ENCODE measurements at regions not wholly inside any gene's neighbourhood (a gene's known extent, or its start where the extent isn't known, plus 50 kb on each side); places are given as distances from the start of the nearest gene placed in this dataset.

- Histone ChIP-seq H3K4me3 (ENCODE audit: low read depth, low read length, poor library complexity, severe bottlenecking) (no peak overlapping the region), H3K27me3 (ENCODE audit: insufficient read depth, low read length) (no peaks in the 10 kb centered on the region), H3K27ac (ENCODE audit: low read depth, low read length, poor library complexity, severe bottlenecking) (no peak overlapping the region), H2AFZ (ENCODE audit: low read length) (no peak overlapping the region), H3F3A (ENCODE audit: insufficient read depth, low read length) (no peaks in the 10 kb centered on the region), H3K79me2 (ENCODE audit: insufficient read depth, low read length) (no peaks in the 10 kb centered on the region), H3K9me2 (ENCODE audit: low read depth, low read length) (no peaks in the 10 kb centered on the region), H3K9ac (ENCODE audit: low read length) (no peak overlapping the region), H3K36me3 (ENCODE audit: insufficient read depth, low read length) (no peaks in the 10 kb centered on the region), H4K20me1 (ENCODE audit: insufficient read depth, low read length) (no peaks in the 10 kb centered on the region), H3K9me3 (ENCODE audit: low read length) (0 out of 2 replicates have a peak, but pooled peaks cover 2% of the 10 kb centered on the region), H3K4me2 (ENCODE audit: low read length) (no peak overlapping the region), H3K4me1 (ENCODE audit: insufficient read depth, low read length, severe bottlenecking) (no peaks in the 10 kb centered on the region)
- TF ChIP-seq EZH2 (IDR thresholded peaks at IDR 0.05; ENCODE audit: borderline replicate concordance, low read length) = no peak
- no peak for TF ChIP-seq CTCF (IDR thresholded peaks at IDR 0.05; ENCODE audit: low read length)
These were observed 450.1 kb upstream of the RASGRP1 start for GRCh38 chr15:39014682-39015081.

DNA sequence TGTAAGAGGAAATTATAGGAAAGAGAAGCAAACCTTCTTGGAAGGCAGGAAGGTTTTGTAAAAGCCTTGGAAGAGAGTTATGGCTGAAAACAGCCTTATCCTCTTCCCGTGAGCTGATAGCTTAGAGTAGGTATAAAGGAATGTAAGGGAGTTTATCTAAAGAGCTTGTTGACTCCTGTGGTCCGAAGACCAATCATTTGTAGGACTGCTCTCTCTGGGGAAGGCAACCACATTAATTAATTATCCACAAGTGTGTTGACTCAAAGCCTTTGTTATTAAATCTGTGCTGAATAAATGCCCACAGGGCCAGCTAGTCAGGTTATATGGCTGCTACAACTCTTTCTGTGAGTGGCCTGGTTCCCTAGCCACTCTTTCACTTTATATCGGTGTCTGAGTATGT is 452.1 kb upstream of the RASGRP1 start:
- no peak for TF ChIP-seq CTCF (IDR thresholded peaks at IDR 0.05; ENCODE audit: low read length)
- H2AFZ ChIP-seq (ENCODE audit: low read length) = no peak overlapping the region
- H3K9me2 ChIP-seq (ENCODE audit: low read depth, low read length) = no peaks in the 10 kb centered on the region
- no peaks in the 10 kb centered on the region for H3K9me3 ChIP-seq (ENCODE audit: low read length)
- H4K20me1 ChIP-seq (ENCODE audit: insufficient read depth, low read length) = no peaks in the 10 kb centered on the region
- no peak overlapping the region for H3K9ac ChIP-seq (ENCODE audit: low read length)
- no peaks in the 10 kb centered on the region for H3K79me2 ChIP-seq (ENCODE audit: insufficient read depth, low read length)
- H3K27ac ChIP-seq (ENCODE audit: low read depth, low read length, poor library complexity, severe bottlenecking) = no peak overlapping the region
- no peaks in the 10 kb centered on the region for H3K27me3 ChIP-seq (ENCODE audit: insufficient read depth, low read length)
- H3F3A ChIP-seq (ENCODE audit: insufficient read depth, low read length) = no peaks in the 10 kb centered on the region
- H3K36me3 ChIP-seq (ENCODE audit: insufficient read depth, low read length) = no peaks in the 10 kb centered on the region
- H3K4me2 ChIP-seq (ENCODE audit: low read length) = no peak overlapping the region
- H3K4me1 ChIP-seq (ENCODE audit: insufficient read depth, low read length, severe bottlenecking) = no peaks in the 10 kb centered on the region
- no peak overlapping the region for H3K4me3 ChIP-seq (ENCODE audit: low read depth, low read length, poor library complexity, severe bottlenecking)

- Histone ChIP-seq H3K27me3 (ENCODE audit: insufficient read depth, low read length) (no peaks in the 10 kb centered on the region), H3K4me3 (ENCODE audit: low read depth, low read length, poor library complexity, severe bottlenecking) (no peak overlapping the region), H4K20me1 (ENCODE audit: insufficient read depth, low read length) (no peaks in the 10 kb centered on the region), H3K27ac (ENCODE audit: low read depth, low read length, poor library complexity, severe bottlenecking) (no peak overlapping the region), H3K36me3 (ENCODE audit: insufficient read depth, low read length) (no peaks in the 10 kb centered on the region), H3K4me1 (ENCODE audit: insufficient read depth, low read length, severe bottlenecking) (no peaks in the 10 kb centered on the region), H3F3A (ENCODE audit: insufficient read depth, low read length) (no peaks in the 10 kb centered on the region), H3K4me2 (ENCODE audit: low read length) (no peak overlapping the region), H3K9ac (ENCODE audit: low read length) (no peak overlapping the region), H3K9me3 (ENCODE audit: low read length) (no peaks in the 10 kb centered on the region), H3K9me2 (ENCODE audit: low read depth, low read length) (no peaks in the 10 kb centered on the region), H3K79me2 (ENCODE audit: insufficient read depth, low read length) (no peaks in the 10 kb centered on the region), H2AFZ (ENCODE audit: low read length) (no peak overlapping the region)
- TF ChIP-seq EZH2 (IDR thresholded peaks at IDR 0.05; ENCODE audit: borderline replicate concordance, low read length) (no peak), CTCF (IDR thresholded peaks at IDR 0.05; ENCODE audit: low read length) (no peak)
These were observed 454.4 kb upstream of the RASGRP1 start for GRCh38 chr15:39018966-39019365.
